Uterus (tissue), 2 donors: ENCODE measurements at regions not wholly inside any gene's neighbourhood (a gene's known extent, or its start where the extent isn't known, plus 50 kb on each side); places are given as distances from the start of the nearest gene placed in this dataset.

Experiments used
- POLR2A ChIP-seq, 2 donors: fragments of 450-650 bp; IDR thresholded peaks; one replicate each; pipeline ENCODE4 v1.6.1; 2016; ENCODE audit warnings: antibody characterized with exemption in 2 of 2, mild to moderate bottlenecking in 1 of 2, moderate library complexity in 1 of 2
- TF ChIP-seq, protein P1 (sequence below), 4 experiments: fragments of 200-600 bp in 2 of 4; fragments of 450-650 bp in 2 of 4; sonication (generic) in 2 of 4; IDR thresholded peaks; one replicate each; pipeline ENCODE4 v1.5.1; 2016 to 2019; ENCODE audit warnings: antibody characterized with exemption in 4 of 4, mild to moderate bottlenecking in 2 of 4, moderate library complexity in 1 of 4

- TF ChIP-seq, protein P1, sequence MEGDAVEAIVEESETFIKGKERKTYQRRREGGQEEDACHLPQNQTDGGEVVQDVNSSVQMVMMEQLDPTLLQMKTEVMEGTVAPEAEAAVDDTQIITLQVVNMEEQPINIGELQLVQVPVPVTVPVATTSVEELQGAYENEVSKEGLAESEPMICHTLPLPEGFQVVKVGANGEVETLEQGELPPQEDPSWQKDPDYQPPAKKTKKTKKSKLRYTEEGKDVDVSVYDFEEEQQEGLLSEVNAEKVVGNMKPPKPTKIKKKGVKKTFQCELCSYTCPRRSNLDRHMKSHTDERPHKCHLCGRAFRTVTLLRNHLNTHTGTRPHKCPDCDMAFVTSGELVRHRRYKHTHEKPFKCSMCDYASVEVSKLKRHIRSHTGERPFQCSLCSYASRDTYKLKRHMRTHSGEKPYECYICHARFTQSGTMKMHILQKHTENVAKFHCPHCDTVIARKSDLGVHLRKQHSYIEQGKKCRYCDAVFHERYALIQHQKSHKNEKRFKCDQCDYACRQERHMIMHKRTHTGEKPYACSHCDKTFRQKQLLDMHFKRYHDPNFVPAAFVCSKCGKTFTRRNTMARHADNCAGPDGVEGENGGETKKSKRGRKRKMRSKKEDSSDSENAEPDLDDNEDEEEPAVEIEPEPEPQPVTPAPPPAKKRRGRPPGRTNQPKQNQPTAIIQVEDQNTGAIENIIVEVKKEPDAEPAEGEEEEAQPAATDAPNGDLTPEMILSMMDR (IDR thresholded peaks at IDR 0.05): no peak
- TF ChIP-seq POLR2A (IDR thresholded peaks at IDR 0.05): no peak
Observed at GRCh38 chr13:72170571-72170970, 303.6 kb upstream of the DACH1 start.
